K562 (cell line): ENCODE measurements at regions not wholly inside any gene's neighbourhood (a gene's known extent, or its start where the extent isn't known, plus 50 kb on each side); places are given as distances from the start of the nearest gene placed in this dataset.

Source experiments
- ATAC-seq: fragments of 200-7000 bp; cut with Tn5 transposase; 3 replicates; pipeline ENCODE4 v1.9.1; 2020; ENCODE audit warnings: moderate library complexity
- BruUV-seq: library from RNA; stranded (reverse); fragments of 400-500 nt; replicated peaks from 2 replicates; lab custom pipeline; 2021; lab: Mats Ljungman, UMichigan
- CTCF ChIA-PET: fragments of 300-600 bp; formaldehyde crosslinking; extraction: SDS; loops from one replicate; lab custom pipeline; 2021; ENCODE audit warnings: low intra/inter-chr PET ratio; lab: Yijun Ruan, JAX
- POLR2A ChIA-PET: fragments of 300-600, 350-650 bp; sonication (Branson Sonifier 250); formaldehyde crosslinking; extraction: SDS; loops from one replicate; lab custom pipeline; 2021; ENCODE audit warnings: antibody characterized with exemption, inconsistent platforms; lab: Yijun Ruan, JAX
- DNase-seq, 4 experiments: peaks; one replicate each; pipeline versions ENCODE4 v3.0.0 to v3.0.0-alpha.2; 2011 to 2018; ENCODE audit warnings: low spot score in 3 of 4, mixed read lengths in 3 of 4; ENCODE audit errors: extremely low read depth in 1 of 4
- FAIRE-seq: peaks from 2 replicates; lab custom pipeline; 2011; peaks lifted over from hg19 to GRCh38; lab: Jason Lieb, UNC
- H2AFZ ChIP-seq: 2 replicates; pipeline ENCODE4 v1.6.0; 2011; ENCODE audit warnings: low read depth, low read length, control low read depth, inconsistent platforms
- H3K27ac ChIP-seq: fragments of 200-600 bp; 3 replicates; pipeline ENCODE4 v1.8.0; 2011; ENCODE audit warnings: low read depth, mild to moderate bottlenecking, control low read depth, inconsistent platforms, low read length, moderate library complexity, mixed read lengths; ENCODE audit errors: extremely low read depth
- H3K27me3 ChIP-seq, 2 experiments: fragments of 300-600 bp in 1 of 2; 2 replicates in 1 of 2; 3 replicates in 1 of 2; pipeline versions ENCODE4 v1.6.0 to v1.8.0; 2011; ENCODE audit warnings: inconsistent platforms in 2 of 2, low read length in 2 of 2, mild to moderate bottlenecking in 1 of 2, mixed read lengths in 1 of 2, moderate library complexity in 1 of 2; ENCODE audit not compliant: control insufficient read depth in 2 of 2, insufficient read depth in 2 of 2
- H3K36me3 ChIP-seq: fragments of 300-600 bp; 3 replicates; pipeline ENCODE4 v1.8.0; 2011; ENCODE audit warnings: mild to moderate bottlenecking, low read length, inconsistent platforms; ENCODE audit not compliant: control insufficient read depth, insufficient read depth
- H3K4me1 ChIP-seq, 2 experiments: fragments of 200-600 bp in 1 of 2; replicated peaks in 1 of 2; 2 replicates in 1 of 2; 3 replicates in 1 of 2; pipeline versions ENCODE4 v1.5.1 to v1.8.0; 2011; ENCODE audit warnings: inconsistent platforms in 2 of 2, low read length in 2 of 2, mild to moderate bottlenecking in 1 of 2, mixed read lengths in 1 of 2, moderate library complexity in 1 of 2; ENCODE audit not compliant: control insufficient read depth in 2 of 2, insufficient read depth in 2 of 2
- H3K4me2 ChIP-seq: 2 replicates; pipeline ENCODE4 v1.6.1; 2011; ENCODE audit warnings: low read length, control low read depth, inconsistent platforms, mixed read lengths; ENCODE audit not compliant: insufficient read depth
- H3K4me3 ChIP-seq: fragments of 200-600 bp; sonication (generic), shearing (Covaris generic); 2 replicates; pipeline ENCODE4 v1.5.1; 2016; ENCODE audit warnings: control low read depth, inconsistent platforms
- H3K79me2 ChIP-seq: fragments of 200-600 bp; 3 replicates; pipeline ENCODE4 v1.8.0; 2011; ENCODE audit warnings: low read length, inconsistent platforms; ENCODE audit not compliant: control insufficient read depth, insufficient read depth
- H3K9ac ChIP-seq, 2 experiments: 2 replicates each; pipeline versions ENCODE4 v1.6.0 to v1.6.1; 2011; ENCODE audit warnings: low read depth in 2 of 2, low read length in 2 of 2, control low read depth in 1 of 2, inconsistent platforms in 1 of 2, mild to moderate bottlenecking in 1 of 2, mixed read lengths in 1 of 2; ENCODE audit not compliant: insufficient read depth in 1 of 2
- H3K9me1 ChIP-seq: one replicate; pipeline ENCODE4 v1.6.0; 2011; ENCODE audit warnings: inconsistent platforms, mild to moderate bottlenecking, low read length, moderate library complexity; ENCODE audit not compliant: control insufficient read depth, insufficient read depth
- H3K9me3 ChIP-seq: replicated peaks from 2 replicates; pipeline ENCODE4 v1.5.1; 2011; ENCODE audit warnings: low read depth, low read length, inconsistent platforms; ENCODE audit not compliant: control insufficient read depth, insufficient read depth
- H4K20me1 ChIP-seq: replicated peaks from 2 replicates; pipeline ENCODE4 v1.6.1; 2011; ENCODE audit warnings: low read length, inconsistent platforms, mixed read lengths; ENCODE audit not compliant: control insufficient read depth, insufficient read depth
- CCNT2 ChIP-seq: IDR thresholded peaks from 2 replicates; pipeline ENCODE4 v1.6.1; 2011; ENCODE audit warnings: borderline replicate concordance, low read depth, mild to moderate bottlenecking, moderate library complexity, mixed read lengths, low read length; ENCODE audit not compliant: insufficient read length; ENCODE audit errors: extremely low read depth
- HNRNPUL1 ChIP-seq: fragments of 200-400 bp; formaldehyde crosslinking; IDR thresholded peaks from 2 replicates; pipeline ENCODE4 v1.6.1; 2017; ENCODE audit warnings: low read length
- NR3C1 ChIP-seq: sonication (generic); formaldehyde crosslinking; IDR thresholded peaks from 2 replicates; pipeline ENCODE4 v1.8.1; 2022; ENCODE audit warnings: missing genetic modification reagents
- POLR2B ChIP-seq: fragments of 450-650 bp; IDR thresholded peaks from 2 replicates; pipeline ENCODE4 v1.6.1; 2018; ENCODE audit warnings: low read depth; ENCODE audit not compliant: partially characterized antibody
- SOX6 ChIP-seq: fragments of 450-650 bp; IDR thresholded peaks from 2 replicates; pipeline ENCODE4 v1.6.1; 2014; ENCODE audit warnings: mild to moderate bottlenecking
- TGIF2 ChIP-seq: sonication (generic); formaldehyde crosslinking; IDR thresholded peaks from 2 replicates; pipeline ENCODE4 v1.8.1; 2022; ENCODE audit warnings: mild to moderate bottlenecking, missing genetic modification reagents, moderate library complexity
- ZNF174 ChIP-seq: fragments of 250-450 bp; sonication (Bioruptor Pico); IDR thresholded peaks from 2 replicates; pipeline ENCODE4 v1.4.0; 2020; ENCODE audit warnings: mild to moderate bottlenecking
- ZNF41 ChIP-seq: fragments of 250-450 bp; sonication (Bioruptor Pico); conservative IDR thresholded peaks from 2 replicates; pipeline ENCODE4 v1.4.0; 2020; ENCODE audit warnings: mild to moderate bottlenecking
- in situ Hi-C: fragments of 300-500 bp; cut with MboI; formaldehyde crosslinking; loops from 4 replicates; pipeline ENCODE4 v1.15.0; 2018; ENCODE audit warnings: inconsistent platforms, mixed read lengths
- intact Hi-C: fragments of 100-400 bp; cut with micrococcal nuclease; formaldehyde crosslinking; loops from 2 replicates; pipeline ENCODE4 v1.14.2; 2022
- TF ChIP-seq, protein P1 (sequence below): fragments of 150-350 bp; conservative IDR thresholded peaks from 2 replicates; pipeline ENCODE4 v1.6.1; 2014; ENCODE audit warnings: low read length
- TF ChIP-seq, protein P2 (sequence below): IDR thresholded peaks from 2 replicates; pipeline ENCODE4 v1.6.1; 2011; ENCODE audit warnings: borderline replicate concordance, low read depth, mild to moderate bottlenecking, moderate library complexity, low read length; ENCODE audit not compliant: insufficient read depth, poor library complexity, severe bottlenecking
- TF ChIP-seq, protein P3 (sequence below): fragments of 450-650 bp; formaldehyde crosslinking; IDR thresholded peaks from 2 replicates; pipeline ENCODE4 v1.4.0; 2020; ENCODE audit warnings: mild to moderate bottlenecking, moderate library complexity
- TF ChIP-seq, protein P4 (sequence below): sonication (generic); formaldehyde crosslinking; IDR thresholded peaks from 2 replicates; pipeline ENCODE4 v1.8.1; 2023; ENCODE audit warnings: mild to moderate bottlenecking, missing genetic modification reagents

DNA sequence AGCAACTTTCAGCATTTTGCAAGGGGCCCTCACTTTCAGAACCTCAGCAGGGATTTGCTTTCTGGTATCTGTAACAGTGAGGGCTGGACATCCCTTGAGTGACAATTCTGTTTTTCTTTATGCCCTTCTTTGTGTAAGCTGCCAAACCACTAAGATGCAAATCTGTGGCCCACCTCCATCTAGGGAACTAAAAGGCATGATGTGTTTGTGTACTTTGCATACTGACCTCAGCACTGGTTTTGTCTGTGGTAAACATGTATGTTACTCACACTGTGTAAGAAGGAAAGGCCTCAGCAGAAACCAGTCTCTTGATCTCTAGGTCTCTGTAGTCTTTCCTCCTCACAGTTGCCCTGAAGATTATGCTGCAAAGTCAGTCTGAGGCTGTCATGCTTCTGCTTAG lies 396.6 kb upstream of the DYNLRB2 start (continued):
- TF ChIP-seq, protein P1, sequence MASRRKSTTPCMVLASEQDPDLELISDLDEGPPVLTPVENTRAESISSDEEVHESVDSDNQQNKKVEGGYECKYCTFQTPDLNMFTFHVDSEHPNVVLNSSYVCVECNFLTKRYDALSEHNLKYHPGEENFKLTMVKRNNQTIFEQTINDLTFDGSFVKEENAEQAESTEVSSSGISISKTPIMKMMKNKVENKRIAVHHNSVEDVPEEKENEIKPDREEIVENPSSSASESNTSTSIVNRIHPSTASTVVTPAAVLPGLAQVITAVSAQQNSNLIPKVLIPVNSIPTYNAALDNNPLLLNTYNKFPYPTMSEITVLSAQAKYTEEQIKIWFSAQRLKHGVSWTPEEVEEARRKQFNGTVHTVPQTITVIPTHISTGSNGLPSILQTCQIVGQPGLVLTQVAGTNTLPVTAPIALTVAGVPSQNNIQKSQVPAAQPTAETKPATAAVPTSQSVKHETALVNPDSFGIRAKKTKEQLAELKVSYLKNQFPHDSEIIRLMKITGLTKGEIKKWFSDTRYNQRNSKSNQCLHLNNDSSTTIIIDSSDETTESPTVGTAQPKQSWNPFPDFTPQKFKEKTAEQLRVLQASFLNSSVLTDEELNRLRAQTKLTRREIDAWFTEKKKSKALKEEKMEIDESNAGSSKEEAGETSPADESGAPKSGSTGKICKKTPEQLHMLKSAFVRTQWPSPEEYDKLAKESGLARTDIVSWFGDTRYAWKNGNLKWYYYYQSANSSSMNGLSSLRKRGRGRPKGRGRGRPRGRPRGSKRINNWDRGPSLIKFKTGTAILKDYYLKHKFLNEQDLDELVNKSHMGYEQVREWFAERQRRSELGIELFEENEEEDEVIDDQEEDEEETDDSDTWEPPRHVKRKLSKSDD, result no peak
- TF ChIP-seq HNRNPUL1 (no peak), ZNF41 (no peak), CCNT2 (no peak)
- TF ChIP-seq, protein P2, sequence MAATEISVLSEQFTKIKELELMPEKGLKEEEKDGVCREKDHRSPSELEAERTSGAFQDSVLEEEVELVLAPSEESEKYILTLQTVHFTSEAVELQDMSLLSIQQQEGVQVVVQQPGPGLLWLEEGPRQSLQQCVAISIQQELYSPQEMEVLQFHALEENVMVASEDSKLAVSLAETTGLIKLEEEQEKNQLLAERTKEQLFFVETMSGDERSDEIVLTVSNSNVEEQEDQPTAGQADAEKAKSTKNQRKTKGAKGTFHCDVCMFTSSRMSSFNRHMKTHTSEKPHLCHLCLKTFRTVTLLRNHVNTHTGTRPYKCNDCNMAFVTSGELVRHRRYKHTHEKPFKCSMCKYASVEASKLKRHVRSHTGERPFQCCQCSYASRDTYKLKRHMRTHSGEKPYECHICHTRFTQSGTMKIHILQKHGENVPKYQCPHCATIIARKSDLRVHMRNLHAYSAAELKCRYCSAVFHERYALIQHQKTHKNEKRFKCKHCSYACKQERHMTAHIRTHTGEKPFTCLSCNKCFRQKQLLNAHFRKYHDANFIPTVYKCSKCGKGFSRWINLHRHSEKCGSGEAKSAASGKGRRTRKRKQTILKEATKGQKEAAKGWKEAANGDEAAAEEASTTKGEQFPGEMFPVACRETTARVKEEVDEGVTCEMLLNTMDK, result no peak

DNA sequence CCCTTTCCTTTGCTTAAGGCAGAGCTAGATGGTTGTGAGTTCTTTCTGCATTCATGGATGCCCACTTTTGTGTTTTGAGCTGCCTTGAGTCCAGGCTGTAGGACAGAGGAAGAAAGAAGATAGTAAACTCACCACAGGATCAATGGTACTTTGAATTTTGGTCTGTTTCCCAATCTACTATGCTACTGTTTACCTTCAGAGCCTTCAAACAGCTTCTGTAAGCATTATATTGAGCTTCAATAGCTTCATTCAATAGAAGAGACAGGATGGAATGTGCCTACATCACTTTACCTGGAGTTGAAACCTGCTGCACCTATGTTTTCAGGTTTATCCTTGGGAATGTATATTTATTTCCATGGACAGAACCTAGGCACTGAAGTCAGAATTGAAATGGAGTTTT lies 397.9 kb upstream of the DYNLRB2 start:
- FAIRE-seq (no peak), ATAC-seq (no peak), DNase-seq (no peak)
- intact Hi-C loops, result no loop called here
- in situ Hi-C loops, result no loop called here
- Histone ChIP-seq H3K4me2 (no peak overlapping the region), H3K27ac (no peak overlapping the region), H2AFZ (no peak overlapping the region), H3K79me2 (no peaks in the 10 kb centered on the region), H3K9ac (no peak overlapping the region), H3K4me3 (no peak overlapping the region), H3K9me1 (no peaks in the 10 kb centered on the region), H3K4me1 (no peaks in the 10 kb centered on the region), H3K36me3 (no peaks in the 10 kb centered on the region), H3K27me3 (peaks cover 0 to 7% of the 10 kb centered on the region in 2 experiments; a peak in 1 of 5 replicates), H3K9me3 (no peaks in the 10 kb centered on the region), H4K20me1 (no peaks in the 10 kb centered on the region)
- ChIA-PET POLR2A (no interaction called here), CTCF (no interaction called here)
- no TSS peak for BruUV-seq
- TF ChIP-seq NR3C1 (CRISPR knock-in tag) (no peak), SOX6 (no peak), TGIF2 (CRISPR knock-in tag) (no peak), ZNF174 (CRISPR knock-in tag) (no peak), POLR2B (no peak)
- TF ChIP-seq, protein P3, sequence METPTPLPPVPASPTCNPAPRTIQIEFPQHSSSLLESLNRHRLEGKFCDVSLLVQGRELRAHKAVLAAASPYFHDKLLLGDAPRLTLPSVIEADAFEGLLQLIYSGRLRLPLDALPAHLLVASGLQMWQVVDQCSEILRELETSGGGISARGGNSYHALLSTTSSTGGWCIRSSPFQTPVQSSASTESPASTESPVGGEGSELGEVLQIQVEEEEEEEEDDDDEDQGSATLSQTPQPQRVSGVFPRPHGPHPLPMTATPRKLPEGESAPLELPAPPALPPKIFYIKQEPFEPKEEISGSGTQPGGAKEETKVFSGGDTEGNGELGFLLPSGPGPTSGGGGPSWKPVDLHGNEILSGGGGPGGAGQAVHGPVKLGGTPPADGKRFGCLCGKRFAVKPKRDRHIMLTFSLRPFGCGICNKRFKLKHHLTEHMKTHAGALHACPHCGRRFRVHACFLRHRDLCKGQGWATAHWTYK (CRISPR knock-in tag), result no peak
- TF ChIP-seq, protein P4, sequence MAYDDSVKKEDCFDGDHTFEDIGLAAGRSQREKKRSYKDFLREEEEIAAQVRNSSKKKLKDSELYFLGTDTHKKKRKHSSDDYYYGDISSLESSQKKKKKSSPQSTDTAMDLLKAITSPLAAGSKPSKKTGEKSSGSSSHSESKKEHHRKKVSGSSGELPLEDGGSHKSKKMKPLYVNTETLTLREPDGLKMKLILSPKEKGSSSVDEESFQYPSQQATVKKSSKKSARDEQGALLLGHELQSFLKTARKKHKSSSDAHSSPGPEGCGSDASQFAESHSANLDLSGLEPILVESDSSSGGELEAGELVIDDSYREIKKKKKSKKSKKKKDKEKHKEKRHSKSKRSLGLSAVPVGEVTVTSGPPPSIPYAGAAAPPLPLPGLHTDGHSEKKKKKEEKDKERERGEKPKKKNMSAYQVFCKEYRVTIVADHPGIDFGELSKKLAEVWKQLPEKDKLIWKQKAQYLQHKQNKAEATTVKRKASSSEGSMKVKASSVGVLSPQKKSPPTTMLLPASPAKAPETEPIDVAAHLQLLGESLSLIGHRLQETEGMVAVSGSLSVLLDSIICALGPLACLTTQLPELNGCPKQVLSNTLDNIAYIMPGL (CRISPR knock-in tag), result no peak
